ENCODE measurements at regions not wholly inside any gene's neighbourhood (a gene's known extent, or its start where the extent isn't known, plus 50 kb on each side); places are given as distances from the start of the nearest gene placed in this dataset.

GRCh38 chr1:69388044-69388443 lies 179.7 kb upstream of the LRRC7 start:
- FAIRE-seq, result no peak

DNA sequence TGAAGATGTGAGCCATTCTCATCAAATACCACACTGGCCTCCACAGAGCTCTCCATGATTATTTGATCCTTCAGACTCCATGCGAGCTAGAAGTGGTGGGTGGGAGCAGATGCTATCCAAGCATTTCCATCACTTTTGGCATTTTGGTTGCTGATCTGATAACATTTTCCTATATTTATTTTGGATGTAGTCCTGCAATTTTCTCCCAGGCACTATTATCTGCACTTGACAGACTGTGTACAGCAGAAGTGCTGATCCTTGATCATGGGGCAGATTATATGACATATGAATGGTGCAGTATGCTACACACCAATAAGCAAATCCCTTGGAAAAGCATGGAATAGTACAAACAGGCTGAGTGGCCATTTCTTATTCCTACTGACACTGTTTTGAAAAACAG lies 167.6 kb upstream of the LRRC7 start:
- FAIRE-seq, result no peak

- no peak for FAIRE-seq
Measured at GRCh38 chr1:69401879-69402278, 165.8 kb upstream of the LRRC7 start.

- no peak for FAIRE-seq
Measured at GRCh38 chr1:69403756-69404320, 163.9 kb upstream of the LRRC7 start.

DNA sequence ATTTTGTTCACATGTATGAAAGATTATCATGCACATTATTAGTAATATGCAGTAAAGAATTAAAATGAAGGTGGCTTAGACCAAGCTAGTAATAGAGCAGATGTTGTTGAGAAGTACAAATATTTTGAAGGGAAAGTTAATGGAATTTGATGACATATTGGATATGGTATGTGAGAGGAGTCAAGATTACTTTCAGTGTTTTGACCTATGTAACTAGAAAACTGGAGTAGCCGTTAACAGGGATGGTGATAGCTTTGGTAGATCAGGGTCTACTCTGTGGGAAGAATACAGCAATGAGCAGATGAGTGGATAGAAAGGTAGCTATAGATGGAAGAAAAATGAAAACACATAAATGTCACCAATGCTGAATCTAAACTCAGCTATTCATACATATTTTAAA lies 163.2 kb upstream of the LRRC7 start:
- FAIRE-seq, result no peak

DNA sequence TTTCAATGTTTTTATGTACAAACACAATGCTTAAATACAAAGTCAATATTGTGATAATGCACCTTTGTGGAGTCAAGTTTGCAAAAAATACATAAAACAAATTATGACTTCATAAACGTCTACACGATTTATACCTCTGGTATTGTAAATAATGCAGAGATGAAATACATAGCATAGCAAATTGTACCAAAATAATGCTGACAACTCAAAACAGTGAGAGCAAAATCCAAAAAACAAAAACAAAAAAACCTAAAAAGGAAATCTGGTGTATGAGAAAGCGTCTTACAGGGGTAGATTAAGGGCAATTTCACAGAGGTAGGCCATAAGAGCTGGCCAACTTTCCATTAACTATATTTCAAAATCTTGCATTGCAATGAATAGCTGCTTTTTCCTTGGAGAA lies 161.5 kb upstream of the LRRC7 start:
- no peak for FAIRE-seq

GRCh38 chr1:69409731-69410456 lies 157.8 kb upstream of the LRRC7 start:
- FAIRE-seq, result no peak

DNA sequence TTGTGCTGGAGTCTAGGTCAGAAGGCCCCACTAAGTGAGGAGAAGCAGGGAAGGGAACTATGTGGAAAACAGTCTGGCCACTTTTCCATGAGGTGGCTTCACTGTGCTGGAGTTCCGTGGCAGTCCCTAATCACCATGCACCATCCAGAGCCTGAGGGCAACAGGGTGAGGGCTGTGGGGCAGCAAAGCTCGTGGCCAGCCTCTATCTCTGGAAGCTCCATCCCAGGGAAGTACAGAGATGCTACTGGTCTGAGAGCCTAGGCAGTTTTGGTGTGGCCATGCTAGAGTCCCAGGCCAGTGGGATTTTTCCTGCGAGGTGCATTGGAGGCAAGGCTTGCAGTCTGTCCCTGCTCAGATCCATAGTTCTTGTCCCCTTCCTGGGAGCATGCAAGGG lies 157.3 kb upstream of the LRRC7 start:
- FAIRE-seq, result no peak

- FAIRE-seq, result no peak
Measured at GRCh38 chr1:69410893-69411292, 156.8 kb upstream of the LRRC7 start.

- FAIRE-seq, result no peak
Measured at GRCh38 chr1:69411617-69412016, 156.1 kb upstream of the LRRC7 start.

- no peak for FAIRE-seq
Measured at GRCh38 chr1:69413129-69413528, 154.6 kb upstream of the LRRC7 start.

DNA sequence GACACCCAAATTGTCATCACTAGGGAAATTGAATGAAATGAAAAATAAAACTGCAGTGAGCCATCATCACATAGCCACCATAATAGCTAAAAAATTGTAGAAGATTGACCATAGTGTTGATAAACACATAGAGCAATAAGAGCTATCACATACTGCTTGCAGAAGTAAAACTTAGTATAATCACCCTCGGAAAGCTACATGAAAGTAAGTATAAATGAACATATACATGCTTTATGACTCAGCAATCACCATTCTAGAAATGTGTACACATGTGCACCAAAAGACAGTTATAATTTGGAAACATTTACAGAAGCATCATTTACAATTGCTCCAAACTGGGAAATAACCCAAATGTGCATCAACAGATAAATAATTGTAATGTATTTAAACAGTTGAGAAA lies 153.1 kb upstream of the LRRC7 start:
- no peak for FAIRE-seq

DNA sequence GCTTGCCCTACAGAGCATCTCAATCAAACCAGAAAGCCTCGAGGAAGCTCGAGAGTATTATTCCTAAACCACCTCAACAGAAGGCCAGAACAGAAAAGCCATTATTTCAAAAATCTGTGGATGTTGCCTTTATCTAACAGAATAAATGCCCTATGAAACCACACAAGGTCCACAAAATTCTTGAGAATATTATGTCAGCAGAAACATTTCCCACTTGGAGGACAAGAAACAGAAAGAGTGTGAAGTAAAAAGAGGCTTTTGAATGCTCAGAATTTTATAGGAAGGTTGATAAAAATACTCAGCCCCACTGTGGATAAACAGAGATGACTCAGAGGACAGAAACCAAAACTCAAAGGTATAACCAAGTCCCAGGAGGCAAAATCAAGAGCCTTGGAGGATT lies 146.4 kb upstream of the LRRC7 start:
- FAIRE-seq, result no peak

DNA sequence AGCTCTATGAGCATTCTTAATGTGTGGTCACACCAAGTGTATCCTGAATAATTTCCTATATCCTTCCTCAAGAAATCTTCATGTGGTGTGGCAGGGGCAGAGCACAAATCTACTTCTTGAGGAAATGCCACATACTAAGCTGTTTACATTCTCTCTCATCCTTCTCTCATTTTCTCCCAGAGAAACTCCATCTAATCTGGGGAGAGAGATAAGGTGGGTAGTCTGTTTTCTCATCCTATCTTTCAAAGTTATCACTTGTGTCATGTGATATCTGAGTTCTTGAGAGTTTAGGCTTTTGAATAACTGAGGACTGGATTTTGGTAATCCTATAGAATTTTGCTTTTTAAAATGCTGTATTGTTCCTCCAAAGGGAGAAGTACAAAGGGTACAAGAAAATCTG lies 141.9 kb upstream of the LRRC7 start:
- no peak for FAIRE-seq

DNA sequence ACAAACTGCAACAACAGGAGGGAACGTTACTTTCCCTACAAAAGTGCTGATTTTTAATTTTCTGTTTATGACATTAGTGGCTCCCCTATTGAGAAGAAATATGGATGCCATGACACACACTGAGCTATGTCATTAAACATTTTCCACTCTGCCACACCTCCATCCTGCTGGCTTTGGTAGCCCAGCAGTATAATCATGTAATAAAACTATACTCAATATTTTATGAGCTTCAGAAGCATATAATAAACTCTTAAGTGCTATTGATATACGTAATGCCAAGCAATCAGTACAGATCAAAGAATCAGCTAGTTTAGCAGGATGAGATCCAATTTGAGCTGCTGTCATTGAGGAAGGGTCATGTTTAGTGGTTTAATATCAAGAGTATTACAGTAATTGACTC lies 141.3 kb upstream of the LRRC7 start:
- FAIRE-seq, result no peak

- FAIRE-seq, result no peak
Measured at GRCh38 chr1:69433073-69433472, 134.6 kb upstream of the LRRC7 start.

DNA sequence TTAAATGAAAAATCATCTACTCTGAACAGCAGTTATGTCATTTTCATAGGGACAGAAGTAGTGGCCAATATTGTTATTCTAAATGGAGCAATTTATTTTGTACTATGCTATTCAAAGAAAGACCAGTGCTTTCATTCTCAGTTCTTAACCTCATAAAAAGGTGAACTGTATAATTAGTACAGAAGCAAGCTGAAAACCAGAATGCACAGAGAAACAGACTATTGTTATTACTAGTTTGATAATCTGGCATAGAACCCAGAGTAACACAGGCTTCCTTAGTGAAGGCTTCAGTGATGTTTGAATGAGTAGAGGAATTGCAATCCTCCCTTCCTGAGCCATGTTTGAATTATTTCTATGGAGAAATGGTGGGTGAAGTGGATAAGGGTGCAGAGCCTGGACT lies 131.6 kb upstream of the LRRC7 start:
- FAIRE-seq, result no peak

GRCh38 chr1:69438056-69438795 lies 129.5 kb upstream of the LRRC7 start:
- FAIRE-seq, result no peak

DNA sequence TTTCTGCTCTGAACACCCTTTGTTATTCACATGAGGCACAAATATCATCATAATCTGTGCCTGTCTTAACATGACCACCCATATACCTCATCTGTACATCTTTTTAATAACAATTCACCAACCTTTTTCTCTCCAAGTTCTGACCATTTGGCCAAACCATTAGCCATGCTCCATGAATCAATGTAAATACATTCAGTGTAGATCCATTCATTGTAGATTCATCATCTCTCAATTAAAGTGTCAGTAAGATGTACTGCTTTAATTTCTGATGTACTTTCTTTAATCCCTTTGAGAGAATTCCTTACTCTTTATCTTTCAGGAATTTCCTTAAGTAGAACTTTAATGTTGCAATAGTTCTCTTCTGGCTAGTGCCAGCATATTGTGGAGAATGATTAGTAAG lies 126.2 kb upstream of the LRRC7 start:
- no peak for FAIRE-seq

- no peak for FAIRE-seq
Measured at GRCh38 chr1:69451196-69451595, 116.5 kb upstream of the LRRC7 start.

DNA sequence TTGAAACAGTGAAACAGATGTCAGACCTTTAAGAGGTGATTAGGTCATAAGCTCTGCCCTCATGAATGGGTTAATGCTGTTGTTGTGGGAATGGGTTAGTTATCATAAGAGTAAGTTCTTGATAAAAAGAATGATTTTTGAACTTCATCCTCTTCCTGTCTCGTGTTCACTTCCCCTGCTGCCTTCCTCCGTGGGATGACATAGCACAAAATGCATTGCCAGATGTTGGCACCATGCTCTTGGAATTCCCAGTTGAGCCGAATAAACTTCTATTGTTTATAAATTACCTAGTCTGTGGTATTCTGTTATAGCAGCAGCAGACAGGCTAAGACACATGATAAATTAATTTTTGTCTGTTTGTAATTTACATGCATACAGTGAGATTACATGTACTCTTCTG lies 112.0 kb upstream of the LRRC7 start:
- FAIRE-seq, result no peak

GRCh38 chr1:69459244-69459643 lies 108.5 kb upstream of the LRRC7 start:
- FAIRE-seq, result no peak

DNA sequence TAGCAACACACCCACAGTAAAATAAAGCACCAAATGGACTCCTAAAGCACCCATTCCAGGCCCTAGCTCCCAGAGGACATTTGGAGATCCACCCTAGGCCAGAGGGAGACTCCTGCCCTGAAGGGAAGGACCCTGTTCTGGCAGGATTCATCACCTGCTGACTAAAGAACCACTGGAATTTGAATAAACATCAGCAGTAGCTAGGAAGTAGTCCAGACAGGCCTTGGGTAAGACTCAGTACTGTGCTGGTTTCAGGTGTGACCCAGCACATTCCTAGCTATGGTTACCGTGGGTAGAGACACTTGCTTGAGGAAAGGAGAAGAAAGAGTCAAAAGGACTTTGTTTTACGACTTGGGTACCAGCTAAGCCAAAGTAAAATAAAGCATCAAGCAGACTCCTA lies 92.7 kb upstream of the LRRC7 start:
- no peak for FAIRE-seq

GRCh38 chr1:69479734-69480133 lies 88.0 kb upstream of the LRRC7 start:
- no peak for FAIRE-seq

GRCh38 chr1:69483246-69483645 lies 84.5 kb upstream of the LRRC7 start:
- no peak for FAIRE-seq
